Right lobe of liver (tissue), 4 donors: ENCODE measurements at regions not wholly inside any gene's neighbourhood (a gene's known extent, or its start where the extent isn't known, plus 50 kb on each side); places are given as distances from the start of the nearest gene placed in this dataset.

Experiments
- CTCF ChIP-seq, 4 donors: fragments of 200-600 bp in 3 of 4; fragments of 450-650 bp in 1 of 4; IDR thresholded peaks; one replicate each; pipeline versions ENCODE4 v1.5.1 to v1.8.0; 2016 to 2022; ENCODE audit warnings: antibody characterized with exemption in 4 of 4, mild to moderate bottlenecking in 2 of 4
- POLR2A ChIP-seq: fragments of 450-650 bp; IDR thresholded peaks from one replicate; pipeline ENCODE4 v1.6.1; 2017; ENCODE audit warnings: antibody characterized with exemption, mild to moderate bottlenecking
- donor health status: DM: no; HTN: no; CAD: no.
- donor health status: DM: no; HTN: no; CAD: no.
- donor health status: DM: no; HTN: yes; CAD: no.

GRCh38 chr22:47340851-47341436, 578.5 kb downstream of the TBC1D22A start:
- TF ChIP-seq CTCF (IDR thresholded peaks at IDR 0.05) (no peak), POLR2A (no peak)
